Stomach (tissue), 8 donors: ENCODE measurements at regions not wholly inside any gene's neighbourhood (a gene's known extent, or its start where the extent isn't known, plus 50 kb on each side); places are given as distances from the start of the nearest gene placed in this dataset.

ENCODE experiments used
- DNase-seq, 2 donors: peaks; one replicate each; pipeline versions ENCODE4 v3.0.0 to v3.0.0-alpha.2; 2013 to 2019
- H3K27ac ChIP-seq, 5 donors: fragments of 200-600 bp in 4 of 5; sonication (generic) in 4 of 5; one replicate each; pipeline ENCODE4 v1.5.1; 2013 to 2019; ENCODE audit warnings: mild to moderate bottlenecking in 1 of 5, moderate library complexity in 1 of 5
- H3K27me3 ChIP-seq, 3 donors: fragments of 200-600 bp; sonication (generic); one replicate each; pipeline ENCODE4 v1.5.1; 2017 to 2019; ENCODE audit warnings: mixed run types in 1 of 3
- H3K36me3 ChIP-seq, 4 donors: fragments of 200-600 bp; sonication (generic); 1 replicate in 3 of 4; 2 replicates in 1 of 4; pipeline ENCODE4 v1.5.1; 2016 to 2019
- H3K4me1 ChIP-seq, 4 donors: fragments of 200-600 bp; sonication (generic); one replicate each; pipeline ENCODE4 v1.5.1; 2016 to 2019
- H3K4me3 ChIP-seq, 4 donors: fragments of 200-600 bp; sonication (generic) in 3 of 4; one replicate each; pipeline ENCODE4 v1.5.1; 2016 to 2019; ENCODE audit warnings: mild to moderate bottlenecking in 1 of 4
- H3K9me3 ChIP-seq, 4 donors: fragments of 200-600 bp; sonication (generic); one replicate each; pipeline ENCODE4 v1.5.1; 2016 to 2019
- EP300 ChIP-seq: sonication (generic); formaldehyde crosslinking; IDR thresholded peaks from one replicate; pipeline ENCODE4 v1.6.1; 2017; ENCODE audit warnings: antibody characterized with exemption
- POLR2A ChIP-seq, 4 donors: fragments of 450-650 bp; IDR thresholded peaks; one replicate each; pipeline ENCODE4 v1.6.1; 2016; ENCODE audit warnings: antibody characterized with exemption in 4 of 4, control low read depth in 2 of 4, mild to moderate bottlenecking in 1 of 4, moderate library complexity in 1 of 4
- POLR2AphosphoS5 ChIP-seq, 3 donors: sonication (generic); formaldehyde crosslinking; IDR thresholded peaks; one replicate each; pipeline ENCODE4 v1.6.1; 2016; ENCODE audit warnings: antibody characterized with exemption in 3 of 3
- WGBS, 5 donors: extraction: QIAGEN DNeasy Blood & Tissue Kit in 3 of 5; methylation state at CpG; one replicate each; pipeline versions ENCODE4 v1.1.5 to v1.1.7; 2013 to 2018; 5-methylcytosine and 5-hydroxymethylcytosine counted together
- intact Hi-C: fragments of 100-400 bp; cut with DNase I; formaldehyde crosslinking; loops from one replicate; pipeline ENCODE4 v1.15.1; 2023; ENCODE audit warnings: low total_unique reads
- small RNA-seq, 4 donors: library from RNA; depleted of rRNA; stranded (forward); fragments of <200 nt; gene quantifications; one replicate each; pipeline ENCODE3, GENCODE V24; 2016
- TF ChIP-seq, protein P1 (sequence below), 7 experiments: fragments of 450-650 bp in 4 of 7; fragments of 200-600 bp in 3 of 7; sonication (generic) in 3 of 7; IDR thresholded peaks; one replicate each; pipeline ENCODE4 v1.5.1; 2016 to 2019; ENCODE audit warnings: antibody characterized with exemption in 7 of 7, control low read depth in 2 of 7, mild to moderate bottlenecking in 1 of 7
- donor health status: healthy with polysubstance abuse.
- donor health status: Bipolar disorder and iron deficiency.
- donor health status: healthy.

DNA sequence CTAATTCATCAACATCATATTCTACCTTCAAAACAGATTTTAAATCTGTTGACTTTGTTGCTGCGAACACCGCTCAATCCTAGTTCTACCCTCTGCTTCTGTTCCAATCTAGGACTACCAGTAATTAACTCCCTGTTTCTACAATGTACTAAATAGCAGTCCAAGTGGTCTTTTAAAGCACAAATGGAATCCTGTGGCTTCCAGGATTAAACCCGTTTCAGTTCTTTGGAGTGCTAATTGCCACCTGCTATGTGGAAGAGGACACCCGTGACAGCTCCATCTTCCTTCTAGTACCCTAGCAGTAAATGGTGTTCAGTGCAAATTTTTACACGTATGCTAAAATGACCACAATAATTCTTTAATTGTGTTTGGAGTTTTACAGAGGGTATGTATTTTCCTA, 232.1 kb downstream of the TDRD3 start:
- no peak overlapping the region for H3K27ac ChIP-seq
- H3K36me3 ChIP-seq: no peaks in the 10 kb centered on the region
- H3K9me3 ChIP-seq: no peaks in the 10 kb centered on the region
- no peaks in the 10 kb centered on the region for H3K27me3 ChIP-seq
- TF ChIP-seq POLR2A (IDR thresholded peaks at IDR 0.05): no peak
- no peak for TF ChIP-seq EP300
- TF ChIP-seq, protein P1, sequence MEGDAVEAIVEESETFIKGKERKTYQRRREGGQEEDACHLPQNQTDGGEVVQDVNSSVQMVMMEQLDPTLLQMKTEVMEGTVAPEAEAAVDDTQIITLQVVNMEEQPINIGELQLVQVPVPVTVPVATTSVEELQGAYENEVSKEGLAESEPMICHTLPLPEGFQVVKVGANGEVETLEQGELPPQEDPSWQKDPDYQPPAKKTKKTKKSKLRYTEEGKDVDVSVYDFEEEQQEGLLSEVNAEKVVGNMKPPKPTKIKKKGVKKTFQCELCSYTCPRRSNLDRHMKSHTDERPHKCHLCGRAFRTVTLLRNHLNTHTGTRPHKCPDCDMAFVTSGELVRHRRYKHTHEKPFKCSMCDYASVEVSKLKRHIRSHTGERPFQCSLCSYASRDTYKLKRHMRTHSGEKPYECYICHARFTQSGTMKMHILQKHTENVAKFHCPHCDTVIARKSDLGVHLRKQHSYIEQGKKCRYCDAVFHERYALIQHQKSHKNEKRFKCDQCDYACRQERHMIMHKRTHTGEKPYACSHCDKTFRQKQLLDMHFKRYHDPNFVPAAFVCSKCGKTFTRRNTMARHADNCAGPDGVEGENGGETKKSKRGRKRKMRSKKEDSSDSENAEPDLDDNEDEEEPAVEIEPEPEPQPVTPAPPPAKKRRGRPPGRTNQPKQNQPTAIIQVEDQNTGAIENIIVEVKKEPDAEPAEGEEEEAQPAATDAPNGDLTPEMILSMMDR (IDR thresholded peaks at IDR 0.05): no peak
- TF ChIP-seq POLR2AphosphoS5 (IDR thresholded peaks at IDR 0.05): no peak
- no peak for DNase-seq
- 65 to 76% (median 72%) methylated on average over 5 of the region's 5 CpGs for WGBS, 5 donors
- H3K4me1 ChIP-seq: no peaks in the 10 kb centered on the region
- no peak overlapping the region for H3K4me3 ChIP-seq
- intact Hi-C loops: no loop called here

DNA sequence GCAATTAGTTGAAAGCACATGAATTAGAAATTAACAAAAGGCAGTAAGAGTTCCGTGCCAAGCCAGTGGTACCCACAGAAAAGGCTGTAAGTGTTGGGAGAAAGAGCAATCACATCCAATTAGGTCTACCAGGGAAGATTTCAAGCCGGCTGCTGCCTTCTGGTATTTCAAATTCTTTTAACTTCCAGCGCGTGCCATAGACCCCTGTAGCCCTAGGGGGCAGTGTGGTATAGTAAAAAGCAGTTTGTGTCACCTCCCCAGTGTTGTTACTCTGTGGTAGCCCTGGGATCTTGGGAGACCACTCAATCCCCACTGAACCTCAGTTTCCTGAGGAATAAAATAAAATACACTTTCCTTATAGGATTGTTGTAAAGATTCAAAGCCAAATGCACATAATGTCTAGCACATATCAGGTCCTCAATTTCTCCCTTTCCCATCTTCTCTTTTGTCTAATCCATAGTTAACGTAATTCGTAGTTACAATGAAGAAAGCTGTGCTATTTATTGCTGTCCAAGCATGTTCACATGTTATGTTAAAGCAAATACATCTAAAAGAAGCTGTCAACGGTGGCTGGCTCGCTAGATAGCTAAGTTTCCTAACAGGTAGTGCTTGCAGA, 230.2 kb downstream of the TDRD3 start:
- no peak overlapping the region for H3K4me3 ChIP-seq
- no peaks in the 10 kb centered on the region for H3K36me3 ChIP-seq
- no peaks in the 10 kb centered on the region for H3K4me1 ChIP-seq
- TF ChIP-seq, protein P1 (IDR thresholded peaks at IDR 0.05): peak in 3 of 7 experiments; percentile 10 to 30 (median 18)
- TF ChIP-seq POLR2A (IDR thresholded peaks at IDR 0.05): no peak
- H3K9me3 ChIP-seq: no peaks in the 10 kb centered on the region
- intact Hi-C loops: no loop called here
- peak in 1 of 2 donors; percentile 57 for DNase-seq
- no peak overlapping the region for H3K27ac ChIP-seq
- 54 to 57% (median 56%) methylated on average over 8 of the region's 8 CpGs for WGBS, 5 donors
- H3K27me3 ChIP-seq: no peaks in the 10 kb centered on the region

Small RNAs in the stretch of these regions (small RNA-seq; reads per million reads assigned to genes)
- gene MIR3169 (0 reads per million in 4 donors), gene RNY3P5 (0 reads per million in 4 donors)
